Inferior parietal cortex (tissue), 1 donor: ENCODE measurements at regions not wholly inside any gene's neighbourhood (a gene's known extent, or its start where the extent isn't known, plus 50 kb on each side); places are given as distances from the start of the nearest gene placed in this dataset.

Experiments used
- DNase-seq: peaks from one replicate; pipeline ENCODE4 v3.0.0-alpha.2; 2016; ENCODE audit errors: extremely low spot score

- no peak for DNase-seq
Measured at GRCh38 chr1:47554082-47554481, 116.2 kb downstream of the FOXD2 start.

GRCh38 chr1:47554901-47555300 is 117.1 kb downstream of the FOXD2 start:
- no peak for DNase-seq

GRCh38 chr1:47555306-47555705 is 117.5 kb downstream of the FOXD2 start:
- DNase-seq = no peak

- no peak for DNase-seq
Measured at GRCh38 chr1:47555841-47556560, 118.2 kb downstream of the FOXD2 start.

GRCh38 chr1:47557066-47557465 is 119.2 kb downstream of the FOXD2 start:
- DNase-seq = no peak

GRCh38 chr1:47558601-47559593 is 121.1 kb downstream of the FOXD2 start:
- DNase-seq = no peak

GRCh38 chr1:47559944-47560695 is 122.3 kb downstream of the FOXD2 start:
- DNase-seq = no peak

- DNase-seq = no peak
Measured at GRCh38 chr1:47561523-47562007, 123.7 kb downstream of the FOXD2 start.

GRCh38 chr1:47562147-47562546 is 124.3 kb downstream of the FOXD2 start:
- DNase-seq = no peak

GRCh38 chr1:47562799-47563198 is 125.0 kb downstream of the FOXD2 start:
- DNase-seq = no peak

- no peak for DNase-seq
Measured at GRCh38 chr1:47563201-47563600, 125.4 kb downstream of the FOXD2 start.

- DNase-seq = no peak
Measured at GRCh38 chr1:47564570-47564969, 126.7 kb downstream of the FOXD2 start.

- no peak for DNase-seq
Measured at GRCh38 chr1:47565092-47565491, 127.2 kb downstream of the FOXD2 start.

- no peak for DNase-seq
Measured at GRCh38 chr1:47565676-47566075, 127.8 kb downstream of the FOXD2 start.

GRCh38 chr1:47568763-47569162 is 130.9 kb downstream of the FOXD2 start:
- DNase-seq = no peak

GRCh38 chr1:47569261-47569660 is 131.4 kb downstream of the FOXD2 start:
- DNase-seq = no peak

GRCh38 chr1:47569681-47570470 is 132.0 kb downstream of the FOXD2 start:
- no peak for DNase-seq

GRCh38 chr1:47571161-47571560 is 133.3 kb downstream of the FOXD2 start:
- DNase-seq = no peak

GRCh38 chr1:47571952-47572351 is 134.1 kb downstream of the FOXD2 start:
- no peak for DNase-seq

- DNase-seq = no peak
Measured at GRCh38 chr1:47572731-47573430, 135.0 kb downstream of the FOXD2 start.
